ENCODE measurements at regions not wholly inside any gene's neighbourhood (a gene's known extent, or its start where the extent isn't known, plus 50 kb on each side); places are given as distances from the start of the nearest gene placed in this dataset.

GRCh38 chr3:178044320-178044719 lies 491.9 kb upstream of the KCNMB2 start:
- POLR2A ChIA-PET = no interaction called here
- Histone ChIP-seq H3K4me2 (ENCODE audit: insufficient read depth, low read length) (no peak overlapping the region), H3K9me1 (replicated peaks; ENCODE audit: control insufficient read depth, extremely low read depth, insufficient read depth, low read length) (no peaks in the 10 kb centered on the region), H3K27me3 (ENCODE audit: control insufficient read depth in 2 of 2, insufficient read depth in 2 of 2, low read length in 2 of 2) (no peaks in the 10 kb centered on the region), H3K4me1 (ENCODE audit: control insufficient read depth, extremely low read depth, insufficient read depth, low read length) (no peaks in the 10 kb centered on the region), H3K9ac (replicated peaks; ENCODE audit: extremely low read depth, insufficient read depth, low read length) (no peak overlapping the region), H4K20me1 (replicated peaks; ENCODE audit: control insufficient read depth, extremely low read depth, insufficient read depth, low read length) (no peaks in the 10 kb centered on the region), H3K4me3 (replicated peaks in 1 of 3; ENCODE audit: insufficient read depth in 1 of 3, low read depth in 1 of 3, low read length in 3 of 3) (no peak overlapping the region), H3K9me3 (replicated peaks; ENCODE audit: control insufficient read depth, insufficient read depth, low read length) (no peaks in the 10 kb centered on the region), H3K27ac (ENCODE audit: insufficient read depth, low read depth, low read length) (no peak overlapping the region), H3K79me2 (ENCODE audit: control insufficient read depth, insufficient read depth, low read length) (no peaks in the 10 kb centered on the region), H2AFZ (ENCODE audit: low read depth, low read length) (no peak overlapping the region), H3K36me3 (ENCODE audit: control insufficient read depth in 2 of 2, extremely low read depth in 1 of 2, insufficient read depth in 2 of 2, low read length in 2 of 2) (no peaks in the 10 kb centered on the region)
- dilution Hi-C loops (cut with MboI; ENCODE audit: extremely low pct_ligation_motif_present, low sequenced_read_pairs) = no loop called here
- FAIRE-seq = no peak
- no peak for TF ChIP-seq POLR2A (IDR thresholded peaks at IDR 0.05; ENCODE audit: low read depth, low read length)
- TF ChIP-seq GATA2 (IDR thresholded peaks at IDR 0.05; ENCODE audit: insufficient read depth, insufficient read length, low read depth, low read length) = no peak
- no peak for TF ChIP-seq MYC (IDR thresholded peaks at IDR 0.05; ENCODE audit: low read depth, low read length)
- no peak for TF ChIP-seq EZH2 (IDR thresholded peaks at IDR 0.05; ENCODE audit: borderline replicate concordance, low read depth, low read length, severe bottlenecking)
- TF ChIP-seq MAX (IDR thresholded peaks at IDR 0.05; ENCODE audit: insufficient read depth, insufficient read length) = no peak
- no peak for TF ChIP-seq POLR2AphosphoS5 (IDR thresholded peaks at IDR 0.05; ENCODE audit: insufficient read depth, low read depth, low read length)
- no peak for TF ChIP-seq JUN (IDR thresholded peaks at IDR 0.05; ENCODE audit: borderline replicate concordance, insufficient read depth, insufficient read length, low read depth)
- no peak for TF ChIP-seq FOS (IDR thresholded peaks at IDR 0.05; ENCODE audit: borderline replicate concordance, insufficient read depth, low read length)
- no peak for TF ChIP-seq CTCF (IDR thresholded peaks at IDR 0.05; ENCODE audit: extremely low read depth in 1 of 2, insufficient read depth in 1 of 2, low read depth in 1 of 2, low read length in 2 of 2)
- intact Hi-C loops (cut with micrococcal nuclease) = no loop called here
- no TSS peak for BruUV-seq (replicated peaks)
- no peak for DNase-seq (ENCODE audit: low read depth, low spot score)
- CTCF ChIA-PET = no interaction called here
